OCI-LY3 (cell line): ENCODE measurements at regions not wholly inside any gene's neighbourhood (a gene's known extent, or its start where the extent isn't known, plus 50 kb on each side); places are given as distances from the start of the nearest gene placed in this dataset.

ENCODE experiments used
- H2AFZ ChIP-seq: fragments of 200-600, 300-600 bp; shearing (Covaris generic); 2 replicates; pipeline ENCODE4 v1.6.0; 2014; ENCODE audit warnings: antibody characterized with exemption, low read depth, low read length
- H3K27ac ChIP-seq: fragments of 200-600, 300-600 bp; sonication (generic); 2 replicates; pipeline ENCODE4 v1.5.1; 2014; ENCODE audit warnings: mild to moderate bottlenecking, low read length, moderate library complexity, mixed read lengths
- H3K27me3 ChIP-seq: fragments of 200-600, 300-600 bp; sonication (generic); 2 replicates; pipeline ENCODE4 v1.6.1; 2014; ENCODE audit warnings: low read depth, low read length, mixed read lengths
- H3K36me3 ChIP-seq: fragments of 200-600, 300-600 bp; sonication (generic); replicated peaks from 2 replicates; pipeline ENCODE3; 2014; ENCODE audit warnings: low read depth, low read length, mixed read lengths
- H3K4me1 ChIP-seq: fragments of 300-600, 200-600 bp; sonication (generic); 2 replicates; pipeline ENCODE4 v1.6.1; 2014; ENCODE audit warnings: low read length, mixed read lengths
- H3K4me2 ChIP-seq: fragments of 200-600, 300-600 bp; sonication (generic); 2 replicates; pipeline ENCODE4 v1.6.1; 2014; ENCODE audit warnings: low read length, mixed read lengths
- H3K4me3 ChIP-seq: fragments of 300-600, 200-600 bp; sonication (generic); 2 replicates; pipeline ENCODE4 v1.5.1; 2014; ENCODE audit warnings: antibody characterized with exemption, mild to moderate bottlenecking, low read length, moderate library complexity
- H3K79me2 ChIP-seq: fragments of 300-600, 200-600 bp; shearing (Covaris generic); 2 replicates; pipeline ENCODE4 v1.6.1; 2014; ENCODE audit warnings: mild to moderate bottlenecking, low read length, mixed read lengths
- H3K9ac ChIP-seq: fragments of 300-600, 200-600 bp; shearing (Covaris generic); 2 replicates; pipeline ENCODE4 v1.6.0; 2014; ENCODE audit warnings: mild to moderate bottlenecking, low read length, moderate library complexity
- H3K9me3 ChIP-seq: fragments of 200-600, 300-600 bp; shearing (Covaris generic); 2 replicates; pipeline ENCODE4 v1.6.1; 2014; ENCODE audit warnings: low read length, mixed read lengths; ENCODE audit not compliant: insufficient read depth
- H4K20me1 ChIP-seq: fragments of 200-600, 300-600 bp; sonication (generic); 2 replicates; pipeline ENCODE4 v1.6.1; 2016; ENCODE audit warnings: low read length, mixed read lengths; ENCODE audit not compliant: insufficient read depth
- EZH2phosphoT487 ChIP-seq: fragments of 200-600 bp; shearing (Covaris generic); IDR thresholded peaks from 2 replicates; pipeline ENCODE4 v1.6.1; 2018; ENCODE audit warnings: antibody characterized with exemption, mixed run types, low read depth
- TF ChIP-seq, protein P1 (sequence below): fragments of 200-600, 300-600 bp; sonication (generic); IDR thresholded peaks from 2 replicates; pipeline ENCODE4 v1.5.1; 2014; ENCODE audit warnings: antibody characterized with exemption, low read length, low read depth

DNA sequence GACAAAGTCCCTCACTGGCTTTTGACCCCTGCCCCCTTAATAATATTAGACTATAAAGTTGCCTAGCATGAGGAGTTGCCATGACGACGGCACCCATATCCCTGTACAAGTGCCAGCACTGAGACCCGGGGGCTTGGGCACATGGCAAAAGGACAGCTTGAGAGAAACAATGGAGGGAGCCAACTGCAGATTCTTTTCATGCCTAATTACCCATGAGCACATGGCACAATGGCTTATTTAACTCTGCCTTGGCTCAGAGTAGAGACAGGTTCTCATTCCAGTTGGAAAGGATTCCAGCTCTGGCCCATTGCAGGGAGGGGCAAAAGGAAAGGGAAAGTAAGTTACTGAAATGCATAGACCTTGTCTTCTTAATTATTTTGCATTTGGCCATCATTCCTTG lies 261.2 kb upstream of the UBASH3B start:
- Histone ChIP-seq H3K9ac (no peak overlapping the region), H3K4me1 (peaks cover 22% of the 10 kb centered on the region), H3K27ac (no peak overlapping the region), H3K4me3 (no peak overlapping the region), H3K4me2 (no peak overlapping the region), H3K27me3 (no peaks in the 10 kb centered on the region), H3K9me3 (no peaks in the 10 kb centered on the region), H4K20me1 (no peaks in the 10 kb centered on the region), H2AFZ (no peak overlapping the region), H3K36me3 (no peaks in the 10 kb centered on the region), H3K79me2 (no peaks in the 10 kb centered on the region)
- TF ChIP-seq EZH2phosphoT487, result no peak
- TF ChIP-seq, protein P1, sequence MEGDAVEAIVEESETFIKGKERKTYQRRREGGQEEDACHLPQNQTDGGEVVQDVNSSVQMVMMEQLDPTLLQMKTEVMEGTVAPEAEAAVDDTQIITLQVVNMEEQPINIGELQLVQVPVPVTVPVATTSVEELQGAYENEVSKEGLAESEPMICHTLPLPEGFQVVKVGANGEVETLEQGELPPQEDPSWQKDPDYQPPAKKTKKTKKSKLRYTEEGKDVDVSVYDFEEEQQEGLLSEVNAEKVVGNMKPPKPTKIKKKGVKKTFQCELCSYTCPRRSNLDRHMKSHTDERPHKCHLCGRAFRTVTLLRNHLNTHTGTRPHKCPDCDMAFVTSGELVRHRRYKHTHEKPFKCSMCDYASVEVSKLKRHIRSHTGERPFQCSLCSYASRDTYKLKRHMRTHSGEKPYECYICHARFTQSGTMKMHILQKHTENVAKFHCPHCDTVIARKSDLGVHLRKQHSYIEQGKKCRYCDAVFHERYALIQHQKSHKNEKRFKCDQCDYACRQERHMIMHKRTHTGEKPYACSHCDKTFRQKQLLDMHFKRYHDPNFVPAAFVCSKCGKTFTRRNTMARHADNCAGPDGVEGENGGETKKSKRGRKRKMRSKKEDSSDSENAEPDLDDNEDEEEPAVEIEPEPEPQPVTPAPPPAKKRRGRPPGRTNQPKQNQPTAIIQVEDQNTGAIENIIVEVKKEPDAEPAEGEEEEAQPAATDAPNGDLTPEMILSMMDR, result no peak

GRCh38 chr11:122393209-122393860 lies 262.2 kb upstream of the UBASH3B start:
- Histone ChIP-seq H3K4me2 (no peak overlapping the region), H3K9me3 (no peaks in the 10 kb centered on the region), H3K36me3 (no peaks in the 10 kb centered on the region), H3K4me1 (peaks cover 13% of the 10 kb centered on the region), H4K20me1 (no peaks in the 10 kb centered on the region), H3K4me3 (no peak overlapping the region), H3K9ac (no peak overlapping the region), H3K27ac (no peak overlapping the region), H3K27me3 (no peaks in the 10 kb centered on the region), H2AFZ (no peak overlapping the region), H3K79me2 (no peaks in the 10 kb centered on the region)
- TF ChIP-seq, protein P1, result no peak
- TF ChIP-seq EZH2phosphoT487, result no peak

DNA sequence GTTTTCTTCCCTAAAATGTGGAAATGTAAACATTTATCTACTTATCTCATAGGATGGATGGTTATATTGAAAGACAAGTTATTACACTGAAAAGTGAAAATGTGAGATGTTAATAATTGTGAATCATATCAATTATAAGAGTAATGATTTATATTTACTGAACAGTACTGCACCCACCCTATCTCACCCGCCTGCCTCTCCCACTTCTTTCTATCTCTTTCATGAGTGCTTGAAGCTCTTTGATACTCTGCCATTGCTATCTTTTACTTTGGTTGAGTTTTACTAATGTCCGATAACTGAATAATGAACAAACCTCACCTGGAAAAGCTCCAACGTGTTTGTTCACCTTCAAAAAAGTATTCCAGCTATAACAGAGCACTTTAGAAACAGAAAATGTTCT lies 263.0 kb upstream of the UBASH3B start:
- Histone ChIP-seq H3K27ac (no peak overlapping the region), H3K79me2 (no peaks in the 10 kb centered on the region), H3K9ac (no peak overlapping the region), H3K4me2 (no peak overlapping the region), H3K9me3 (no peaks in the 10 kb centered on the region), H4K20me1 (no peaks in the 10 kb centered on the region), H3K4me1 (peaks cover 4% of the 10 kb centered on the region), H3K27me3 (no peaks in the 10 kb centered on the region), H2AFZ (no peak overlapping the region), H3K4me3 (no peak overlapping the region), H3K36me3 (no peaks in the 10 kb centered on the region)
- no peak for TF ChIP-seq EZH2phosphoT487
- TF ChIP-seq, protein P1, result no peak

DNA sequence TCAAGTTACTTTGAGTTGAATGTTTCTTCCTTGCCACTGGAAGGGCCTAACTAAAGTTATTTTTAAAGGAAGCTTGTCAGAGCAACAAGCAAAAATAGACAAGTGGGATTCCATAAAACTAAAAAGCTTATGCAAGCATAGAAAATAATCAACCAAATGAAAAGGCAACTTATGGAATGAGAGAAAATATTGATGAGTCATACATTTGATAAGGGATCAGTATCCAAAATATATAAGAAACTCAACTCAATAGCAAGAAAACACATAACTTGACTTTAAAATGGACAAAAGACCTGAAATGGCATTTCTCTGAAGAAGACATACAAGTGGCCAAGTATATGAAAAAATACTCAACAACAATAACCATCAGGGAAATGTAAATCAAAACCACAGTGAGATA lies 264.5 kb upstream of the UBASH3B start:
- Histone ChIP-seq H2AFZ (no peak overlapping the region), H3K36me3 (no peaks in the 10 kb centered on the region), H3K4me1 (no peaks in the 10 kb centered on the region), H4K20me1 (no peaks in the 10 kb centered on the region), H3K9ac (no peak overlapping the region), H3K79me2 (no peaks in the 10 kb centered on the region), H3K9me3 (no peaks in the 10 kb centered on the region), H3K4me3 (no peak overlapping the region), H3K27me3 (no peaks in the 10 kb centered on the region; the same call in 1 of the 2 replicates), H3K27ac (no peak overlapping the region), H3K4me2 (no peak overlapping the region)
- TF ChIP-seq, protein P1, result no peak
- no peak for TF ChIP-seq EZH2phosphoT487
